K562 (cell line): ENCODE measurements at regions not wholly inside any gene's neighbourhood (a gene's known extent, or its start where the extent isn't known, plus 50 kb on each side); places are given as distances from the start of the nearest gene placed in this dataset.

Experiments used
- BRD9 ChIP-seq: fragments of 450-650 bp; IDR thresholded peaks from 2 replicates; pipeline ENCODE4 v1.6.1; 2018; ENCODE audit warnings: low read depth; ENCODE audit not compliant: partially characterized antibody
- ETS2 ChIP-seq: IDR thresholded peaks from 2 replicates; pipeline ENCODE4 v1.6.1; 2016; ENCODE audit warnings: borderline replicate concordance, missing genetic modification characterization, mild to moderate bottlenecking, moderate library complexity, missing compliant biosample characterization; ENCODE audit not compliant: poor library complexity, severe bottlenecking
- ETV6 ChIP-seq, 3 experiments: fragments of 150-350 bp in 1 of 3; sonication (generic) in 1 of 3; formaldehyde crosslinking in 1 of 3; IDR thresholded peaks; 2 replicates each; pipeline versions ENCODE4 v1.6.1 to v1.8.0; 2014 to 2022; ENCODE audit warnings: borderline replicate concordance in 2 of 3, low read depth in 2 of 3, antibody characterized with exemption in 1 of 3, low read length in 1 of 3, mild to moderate bottlenecking in 1 of 3, missing genetic modification reagents in 1 of 3
- GATAD2A ChIP-seq: fragments of 450-650 bp; IDR thresholded peaks from 2 replicates; pipeline ENCODE4 v1.6.1; 2017
- GATAD2B ChIP-seq: fragments of 450-650 bp; IDR thresholded peaks from 2 replicates; pipeline ENCODE4 v1.6.1; 2017; ENCODE audit warnings: mild to moderate bottlenecking, borderline replicate concordance
- GTF2B ChIP-seq: IDR thresholded peaks from 2 replicates; pipeline ENCODE4 v1.6.1; 2011; ENCODE audit not compliant: insufficient read length; ENCODE audit errors: extremely low read depth
- KDM2B ChIP-seq: fragments of 250-450 bp; sonication (Bioruptor Pico); IDR thresholded peaks from 2 replicates; pipeline ENCODE4 v1.8.0; 2021; ENCODE audit warnings: mild to moderate bottlenecking, moderate library complexity
- MCM2 ChIP-seq: fragments of 450-650 bp; IDR thresholded peaks from 2 replicates; pipeline ENCODE4 v1.6.1; 2017; ENCODE audit warnings: low read depth, mild to moderate bottlenecking
- NFE2L1 ChIP-seq: fragments of 450-650 bp; IDR thresholded peaks from 2 replicates; pipeline ENCODE4 v1.6.1; 2016; ENCODE audit warnings: missing genetic modification characterization, low read depth, mild to moderate bottlenecking, missing compliant biosample characterization, moderate library complexity, borderline replicate concordance
- PRPF4 ChIP-seq: fragments of 200-400 bp; formaldehyde crosslinking; IDR thresholded peaks from one replicate; pipeline ENCODE4 v1.6.1; 2017; ENCODE audit warnings: low read length, low read depth, mild to moderate bottlenecking; ENCODE audit not compliant: insufficient read depth, poor library complexity, severe bottlenecking
- SRSF1 ChIP-seq: fragments of 200-400 bp; formaldehyde crosslinking; IDR thresholded peaks from 2 replicates; pipeline ENCODE4 v1.6.1; 2017; ENCODE audit warnings: mild to moderate bottlenecking, low read depth, low read length, moderate library complexity
- STAT5B ChIP-seq: fragments of 250-450 bp; sonication (Bioruptor Pico); IDR thresholded peaks from 2 replicates; pipeline ENCODE4 v1.8.0; 2021; ENCODE audit warnings: mild to moderate bottlenecking, inconsistent platforms
- TFE3 ChIP-seq: fragments of 450-650 bp; formaldehyde crosslinking; IDR thresholded peaks from 2 replicates; pipeline ENCODE4 v1.4.0; 2020; ENCODE audit warnings: mild to moderate bottlenecking, mixed read lengths
- U2AF2 ChIP-seq: fragments of 200-400 bp; formaldehyde crosslinking; optimal IDR thresholded peaks from 2 replicates; pipeline ENCODE3; 2017; ENCODE audit warnings: low read depth, mild to moderate bottlenecking, low read length
- ZBTB12 ChIP-seq: fragments of 250-450 bp; sonication (Bioruptor Pico); IDR thresholded peaks from 2 replicates; pipeline ENCODE4 v1.4.0; 2020
- ZBTB33 ChIP-seq: sonication (generic); formaldehyde crosslinking; IDR thresholded peaks from 2 replicates; pipeline ENCODE4 v1.8.1; 2023; ENCODE audit warnings: mild to moderate bottlenecking, missing genetic modification reagents
- ZNF282 ChIP-seq: sonication (generic); formaldehyde crosslinking; IDR thresholded peaks from 2 replicates; pipeline ENCODE4 v1.8.1; 2023; ENCODE audit warnings: missing genetic modification reagents
- ZNF398 ChIP-seq: fragments of 250-450 bp; sonication (Bioruptor Pico); IDR thresholded peaks from 2 replicates; pipeline ENCODE4 v1.8.0; 2021; ENCODE audit warnings: moderate library complexity, mild to moderate bottlenecking, inconsistent platforms
- ZNF408 ChIP-seq: fragments of 250-450 bp; sonication (Bioruptor Pico); IDR thresholded peaks from 2 replicates; pipeline ENCODE4 v1.4.0; 2020; ENCODE audit warnings: low read depth, mild to moderate bottlenecking, moderate library complexity
- ZNF76 ChIP-seq: fragments of 250-450 bp; sonication (Bioruptor Pico); IDR thresholded peaks from 2 replicates; pipeline ENCODE4 v1.4.0; 2020; ENCODE audit warnings: mild to moderate bottlenecking, moderate library complexity, borderline replicate concordance

GRCh38 chr5:36739751-36740221, 133.4 kb downstream of the SLC1A3 start (continued):
- no peak for TF ChIP-seq ZBTB33 (CRISPR knock-in tag)
- no peak for TF ChIP-seq ETV6 (IDR thresholded peaks at IDR 0.05; ENCODE audit: borderline replicate concordance in 1 of 2, low read depth in 2 of 2, low read length in 1 of 2)
- no peak for TF ChIP-seq ETV6 (CRISPR knock-in tag; IDR thresholded peaks at IDR 0.05; ENCODE audit: borderline replicate concordance)
- no peak for TF ChIP-seq MCM2
- TF ChIP-seq U2AF2: no peak
- no peak for TF ChIP-seq TFE3
- TF ChIP-seq ZNF76 (CRISPR knock-in tag): no peak
- TF ChIP-seq PRPF4: no peak
- TF ChIP-seq GTF2B: no peak
- no peak for TF ChIP-seq STAT5B (CRISPR knock-in tag)
- no peak for TF ChIP-seq ZNF408
- TF ChIP-seq BRD9: no peak
- TF ChIP-seq ZNF398 (CRISPR knock-in tag): no peak
- TF ChIP-seq GATAD2A: no peak
- no peak for TF ChIP-seq ETS2 (tag)
- no peak for TF ChIP-seq ZNF282
- no peak for TF ChIP-seq ZBTB12 (CRISPR knock-in tag)
- TF ChIP-seq SRSF1: no peak
- TF ChIP-seq KDM2B (CRISPR knock-in tag): no peak
- TF ChIP-seq NFE2L1 (tag): no peak
- no peak for TF ChIP-seq GATAD2B
